Parathyroid adenoma (tissue), 2 donors: ENCODE measurements at regions not wholly inside any gene's neighbourhood (a gene's known extent, or its start where the extent isn't known, plus 50 kb on each side); places are given as distances from the start of the nearest gene placed in this dataset.

ENCODE experiments used
- H2AFZ ChIP-seq: fragments of 300-600 bp; sonication (generic); one replicate; pipeline ENCODE4 v1.7.0; 2017; ENCODE audit warnings: antibody characterized with exemption, mild to moderate bottlenecking
- H3K27ac ChIP-seq: fragments of 300-600 bp; sonication (generic); one replicate; pipeline ENCODE4 v1.7.0; 2017
- H3K27me3 ChIP-seq: fragments of 300-600 bp; sonication (generic); one replicate; pipeline ENCODE4 v1.7.0; 2017; ENCODE audit warnings: low read length; ENCODE audit not compliant: control insufficient read depth, insufficient read depth
- H3K36me3 ChIP-seq: fragments of 300-600 bp; sonication (generic); one replicate; pipeline ENCODE4 v1.7.0; 2017; ENCODE audit warnings: low read length; ENCODE audit not compliant: control insufficient read depth, insufficient read depth
- H3K4me1 ChIP-seq: fragments of 300-600 bp; sonication (generic); one replicate; pipeline ENCODE4 v1.7.0; 2017; ENCODE audit warnings: control low read depth
- H3K4me2 ChIP-seq: fragments of 300-600 bp; sonication (generic); one replicate; pipeline ENCODE4 v1.7.0; 2017; ENCODE audit warnings: low read length
- H3K4me3 ChIP-seq: fragments of 300-600 bp; sonication (generic); one replicate; pipeline ENCODE4 v1.7.0; 2017; ENCODE audit warnings: low read depth, low read length
- H3K79me2 ChIP-seq: fragments of 300-600 bp; sonication (generic); one replicate; pipeline ENCODE4 v1.7.0; 2017; ENCODE audit warnings: control low read depth
- H3K9ac ChIP-seq: fragments of 300-600 bp; sonication (generic); one replicate; pipeline ENCODE4 v1.7.0; 2017; ENCODE audit warnings: mild to moderate bottlenecking
- H3K9me3 ChIP-seq: fragments of 300-600 bp; sonication (generic); one replicate; pipeline ENCODE4 v1.7.0; 2017; ENCODE audit warnings: low read length; ENCODE audit not compliant: control insufficient read depth
- CTCF ChIP-seq: fragments of 300-600 bp; sonication (generic); IDR thresholded peaks from one replicate; pipeline ENCODE4 v1.7.0; 2017; ENCODE audit warnings: antibody characterized with exemption, mild to moderate bottlenecking
- donor health status: primary hyperparathyroidism.

- TF ChIP-seq CTCF: no peak
These were observed 306.6 kb downstream of the SOX2 start for GRCh38 chr3:182018361-182018760.

GRCh38 chr3:182019926-182020325, 308.2 kb downstream of the SOX2 start:
- H3K36me3 ChIP-seq: no peaks in the 10 kb centered on the region
- H3K9ac ChIP-seq: no peak overlapping the region
- H3K4me2 ChIP-seq: no peak overlapping the region
- no peaks in the 10 kb centered on the region for H3K27me3 ChIP-seq
- no peaks in the 10 kb centered on the region for H3K79me2 ChIP-seq
- TF ChIP-seq CTCF: no peak
- H3K4me1 ChIP-seq: no peaks in the 10 kb centered on the region
- H3K9me3 ChIP-seq: no peaks in the 10 kb centered on the region
- no peak overlapping the region for H2AFZ ChIP-seq
- H3K4me3 ChIP-seq: no peak overlapping the region
- no peak overlapping the region for H3K27ac ChIP-seq

More at GRCh38 chr3:182018361-182018760, 306.6 kb downstream of the SOX2 start:
- H3K4me2 ChIP-seq: no peak overlapping the region
- H3K27me3 ChIP-seq: no peaks in the 10 kb centered on the region
- H3K4me3 ChIP-seq: no peak overlapping the region
- H3K27ac ChIP-seq: no peak overlapping the region
- no peak overlapping the region for H3K9ac ChIP-seq
- H3K36me3 ChIP-seq: no peaks in the 10 kb centered on the region
- H3K4me1 ChIP-seq: no peaks in the 10 kb centered on the region
- H3K9me3 ChIP-seq: no peaks in the 10 kb centered on the region
- H2AFZ ChIP-seq: no peak overlapping the region
- H3K79me2 ChIP-seq: no peaks in the 10 kb centered on the region

GRCh38 chr3:182023843-182024242, 312.1 kb downstream of the SOX2 start:
- Histone ChIP-seq H3K79me2 (no peaks in the 10 kb centered on the region), H3K27ac (no peak overlapping the region), H2AFZ (no peak overlapping the region), H3K27me3 (no peaks in the 10 kb centered on the region), H3K4me2 (no peak overlapping the region), H3K4me1 (no peaks in the 10 kb centered on the region), H3K36me3 (no peaks in the 10 kb centered on the region), H3K4me3 (no peak overlapping the region), H3K9me3 (no peaks in the 10 kb centered on the region), H3K9ac (no peak overlapping the region)
- no peak for TF ChIP-seq CTCF

- Histone ChIP-seq H3K27ac (no peak overlapping the region), H2AFZ (no peak overlapping the region)
These were observed 315.6 kb downstream of the SOX2 start for GRCh38 chr3:182027366-182027765.

More at GRCh38 chr3:182027366-182027765, 315.6 kb downstream of the SOX2 start:
- Histone ChIP-seq H3K4me1 (no peaks in the 10 kb centered on the region), H3K4me2 (no peak overlapping the region), H3K27me3 (no peaks in the 10 kb centered on the region), H3K9ac (no peak overlapping the region), H3K9me3 (no peaks in the 10 kb centered on the region), H3K36me3 (no peaks in the 10 kb centered on the region), H3K4me3 (no peak overlapping the region), H3K79me2 (no peaks in the 10 kb centered on the region)
- no peak for TF ChIP-seq CTCF
